HUDEP-2 (cell line): ENCODE measurements at regions not wholly inside any gene's neighbourhood (a gene's known extent, or its start where the extent isn't known, plus 50 kb on each side); places are given as distances from the start of the nearest gene placed in this dataset.
"Not testable (repeated sequence)": the region's sequence is repeated elsewhere in the genome, so short reads cannot be mapped to it uniquely, and the experiment has no call there.

ENCODE experiments used
- DNase-seq, 76 experiments: peaks; one replicate each; lab custom pipeline; 2025; ENCODE audit not compliant: unreplicated experiment in 76 of 76; lab: John Stamatoyannopoulos, UW

DNA sequence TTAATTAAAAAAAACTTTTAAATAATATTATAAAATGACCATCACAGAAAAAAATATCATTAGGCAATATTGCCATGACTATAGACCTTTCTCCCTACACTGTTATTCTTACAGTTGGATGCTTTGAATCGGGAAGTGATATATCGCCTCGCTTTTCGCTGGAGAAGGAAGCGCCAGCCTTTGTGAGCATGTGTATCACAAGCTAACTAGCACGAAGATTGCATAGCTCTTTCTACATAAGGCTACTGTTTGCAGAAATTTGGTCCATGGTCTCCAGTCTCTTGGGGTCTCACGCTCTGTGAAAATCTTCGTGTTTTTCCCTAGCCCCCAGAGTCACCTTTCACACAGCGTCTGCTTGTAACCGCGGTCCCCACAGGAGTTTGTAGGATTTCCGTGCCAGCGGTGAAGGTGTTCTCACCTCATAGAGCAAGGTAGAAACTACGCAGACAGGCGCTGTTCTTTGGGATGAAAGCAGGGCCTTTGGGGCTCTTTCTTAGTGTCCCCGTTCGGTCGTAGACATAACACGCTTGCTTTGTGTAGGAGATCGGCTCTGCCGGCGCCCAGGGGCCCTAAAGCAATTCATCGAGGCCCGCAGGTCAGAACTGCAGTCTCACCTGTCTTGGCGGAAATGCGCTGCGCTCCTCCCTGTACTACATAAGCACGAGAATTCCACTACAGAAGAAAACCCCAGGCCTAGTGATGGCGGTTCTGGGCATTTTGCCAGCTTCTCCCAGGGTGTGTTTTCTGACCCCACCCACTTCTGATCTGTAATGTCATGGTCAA, 214.5 kb upstream of the NOTCH2NLA start:
- DNase-seq, result not testable (repeated sequence)

DNA sequence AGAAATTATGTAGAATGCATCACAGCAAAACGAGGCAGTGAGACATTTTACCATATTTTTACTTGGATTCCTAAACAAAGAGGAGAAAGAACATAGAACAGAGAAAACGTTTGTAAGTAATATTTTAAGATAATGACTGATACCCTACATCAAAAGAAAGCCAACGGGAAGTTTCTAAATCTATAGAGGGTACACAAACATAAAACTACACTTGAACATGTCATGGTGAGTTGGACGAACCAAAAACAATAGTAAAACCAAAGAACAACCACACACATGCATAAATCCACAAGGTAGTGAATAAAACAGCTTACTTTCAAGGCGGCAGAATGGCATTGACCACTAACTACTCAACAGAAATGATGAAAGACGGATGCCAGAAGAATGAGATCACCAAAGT, 209.7 kb upstream of the NOTCH2NLA start:
- not testable (repeated sequence) for DNase-seq

DNA sequence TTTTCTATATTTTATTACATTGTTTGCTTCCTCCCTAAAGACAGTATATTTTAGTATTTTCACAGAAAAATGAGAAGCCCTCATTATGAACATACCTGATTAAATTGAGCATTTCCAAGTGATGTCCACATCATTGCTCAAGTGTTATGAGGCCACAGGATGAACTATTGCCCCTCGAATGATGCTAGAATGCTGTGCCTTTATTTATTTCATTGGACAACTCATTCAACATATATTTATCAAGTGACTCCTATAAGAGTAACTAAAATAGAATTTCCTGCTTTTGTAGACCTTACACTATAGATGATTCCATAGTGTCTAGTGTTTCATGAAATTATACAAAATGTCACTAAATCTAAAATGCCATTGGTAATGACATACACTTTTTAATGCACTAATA, 187.8 kb upstream of the NOTCH2NLA start:
- not testable (repeated sequence) for DNase-seq

DNA sequence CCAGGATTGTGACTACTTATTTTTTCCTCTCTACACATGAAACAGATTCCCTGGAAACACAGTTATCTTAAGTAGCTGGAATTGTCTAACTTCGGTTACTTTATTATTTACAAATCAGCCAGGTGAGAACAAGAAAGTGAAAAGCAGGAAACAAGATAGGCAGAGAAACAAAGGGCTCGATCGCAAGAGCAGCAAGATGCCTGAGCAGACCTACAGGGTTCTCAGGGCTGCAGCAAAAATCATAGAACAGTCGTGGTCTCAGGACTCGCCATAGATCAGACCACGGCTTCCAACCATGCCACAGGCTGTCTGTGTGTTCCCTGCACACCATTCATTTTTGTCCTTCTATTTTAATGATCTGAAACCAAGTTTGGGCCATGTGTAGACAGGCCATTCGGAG, 186.2 kb upstream of the NOTCH2NLA start:
- not testable (repeated sequence) for DNase-seq

DNA sequence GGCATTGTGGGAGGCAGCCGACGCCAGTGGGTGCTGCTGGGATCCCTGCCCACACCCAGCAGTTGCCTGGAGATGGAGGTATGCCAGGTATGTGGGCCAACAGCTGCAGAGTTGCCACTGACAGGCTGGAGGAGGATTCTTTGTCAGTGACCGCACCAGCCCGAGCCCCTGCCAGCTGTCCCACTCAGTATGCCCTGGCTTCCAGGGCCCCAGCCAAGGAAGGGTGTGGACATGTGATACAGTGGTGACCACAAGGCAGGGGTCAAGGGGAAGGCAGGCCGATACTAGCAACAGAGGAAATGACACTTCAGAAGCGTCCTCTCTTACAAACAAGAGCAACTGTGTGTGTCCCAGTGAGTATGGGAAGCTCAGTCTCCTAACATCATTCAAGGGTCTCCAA, 185.1 kb upstream of the NOTCH2NLA start:
- DNase-seq, result not testable (repeated sequence)

DNA sequence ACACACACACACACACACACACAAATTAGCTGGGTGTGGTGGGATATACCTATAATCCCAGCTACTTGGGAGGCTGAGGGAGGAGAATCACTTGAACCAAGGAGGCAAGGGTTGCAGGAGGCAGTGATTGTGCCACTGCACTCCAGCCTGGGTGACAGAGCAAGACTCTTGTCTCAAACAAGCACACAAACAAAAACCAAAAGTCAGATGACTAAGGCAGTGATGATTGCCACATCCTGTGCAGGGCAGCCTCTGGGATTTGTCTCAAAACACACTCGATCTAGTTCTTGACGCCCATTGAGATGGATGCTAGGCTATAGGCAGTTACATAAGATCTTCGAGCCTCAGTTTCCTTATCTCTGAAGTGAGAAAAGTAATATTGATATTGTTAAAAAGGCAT, 183.1 kb upstream of the NOTCH2NLA start:
- DNase-seq, result not testable (repeated sequence)

DNA sequence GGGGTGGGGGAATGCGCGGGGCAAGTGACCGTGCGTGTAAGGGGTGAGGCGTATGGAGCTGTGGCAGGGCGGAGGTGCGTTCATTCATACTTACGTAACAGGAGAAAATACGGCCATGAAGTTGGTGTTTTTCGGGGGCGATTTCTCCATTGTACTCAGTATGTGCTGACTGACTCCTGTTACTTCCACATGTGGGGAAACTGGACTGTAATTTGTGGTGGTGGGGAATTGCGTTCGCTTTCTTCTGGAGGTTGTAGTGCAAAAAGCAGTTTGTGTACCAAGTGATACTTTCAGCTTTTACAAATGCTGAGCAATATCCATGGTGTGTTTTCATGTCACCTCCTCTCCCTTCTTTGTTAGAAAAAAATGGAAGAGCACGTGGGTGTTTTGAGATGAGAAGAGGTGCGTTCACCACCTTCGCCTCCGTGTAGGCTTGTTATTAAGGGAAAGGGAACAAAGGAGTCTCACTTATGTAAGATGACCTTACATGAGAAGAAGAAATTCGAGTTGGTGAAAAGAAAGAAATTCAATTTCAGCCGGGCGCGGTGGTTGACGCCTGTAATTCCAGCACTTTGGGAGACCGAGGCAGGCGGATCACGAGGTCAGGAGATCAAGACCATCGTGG, 181.1 kb upstream of the NOTCH2NLA start:
- DNase-seq, result not testable (repeated sequence)

DNA sequence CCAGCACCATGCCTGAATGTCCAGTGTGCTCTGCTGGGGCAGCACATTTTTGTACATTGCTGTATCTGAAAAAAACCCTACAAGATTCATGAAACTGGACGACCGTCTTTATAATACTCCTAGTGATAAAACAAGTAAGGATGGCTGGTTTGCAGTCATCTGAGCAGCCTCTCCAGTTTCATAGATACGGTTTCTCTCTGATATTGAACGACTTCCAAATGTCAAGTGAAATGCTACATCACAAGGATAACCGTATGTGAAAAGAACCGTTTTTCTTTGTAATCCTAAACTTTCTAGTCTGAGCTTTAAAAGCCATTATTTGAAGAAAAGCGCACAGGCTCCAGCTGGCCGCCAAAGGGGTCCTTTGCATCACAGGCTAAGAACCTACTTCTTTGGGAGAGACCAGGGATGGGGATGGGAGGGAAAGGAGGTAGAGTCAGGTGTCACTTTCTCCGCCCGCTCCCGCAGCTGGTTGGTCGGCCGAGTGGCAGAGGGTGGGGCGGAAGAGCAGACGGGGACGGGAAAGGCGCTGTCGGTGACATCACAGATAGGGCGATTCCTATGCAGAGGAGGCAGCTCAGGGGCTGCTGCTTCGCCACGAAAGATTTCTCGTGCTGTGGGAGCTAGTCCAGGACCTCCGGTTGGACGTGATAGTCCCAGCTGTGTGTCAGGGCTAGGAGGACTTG, 180.4 kb upstream of the NOTCH2NLA start:
- DNase-seq, result not testable (repeated sequence)

DNA sequence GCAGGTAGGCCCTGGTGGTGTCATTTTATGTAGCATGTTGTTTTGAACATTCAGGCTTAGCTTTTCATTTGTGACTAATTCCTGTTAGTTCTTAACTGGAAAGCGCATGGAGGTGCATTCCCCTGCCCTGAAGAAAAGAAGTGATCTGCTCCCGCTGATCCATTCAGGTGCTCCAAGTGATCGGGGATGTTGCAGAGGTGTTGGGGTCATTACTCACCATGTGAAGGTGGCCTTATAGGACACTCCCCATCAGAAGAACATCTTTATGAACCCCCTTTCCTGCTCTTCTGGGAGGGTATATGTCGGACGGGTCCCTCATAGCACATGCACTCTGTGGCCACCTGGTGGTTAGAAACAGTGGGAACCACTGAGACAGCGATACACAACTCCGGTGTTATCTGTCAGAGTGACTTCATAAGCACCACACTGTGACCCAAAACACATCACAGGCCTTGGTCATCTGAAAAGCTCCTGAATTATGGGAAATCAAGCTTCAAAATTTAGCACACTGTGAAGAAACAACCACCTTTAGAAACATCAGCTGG, 172.5 kb upstream of the NOTCH2NLA start:
- not testable (repeated sequence) for DNase-seq

DNA sequence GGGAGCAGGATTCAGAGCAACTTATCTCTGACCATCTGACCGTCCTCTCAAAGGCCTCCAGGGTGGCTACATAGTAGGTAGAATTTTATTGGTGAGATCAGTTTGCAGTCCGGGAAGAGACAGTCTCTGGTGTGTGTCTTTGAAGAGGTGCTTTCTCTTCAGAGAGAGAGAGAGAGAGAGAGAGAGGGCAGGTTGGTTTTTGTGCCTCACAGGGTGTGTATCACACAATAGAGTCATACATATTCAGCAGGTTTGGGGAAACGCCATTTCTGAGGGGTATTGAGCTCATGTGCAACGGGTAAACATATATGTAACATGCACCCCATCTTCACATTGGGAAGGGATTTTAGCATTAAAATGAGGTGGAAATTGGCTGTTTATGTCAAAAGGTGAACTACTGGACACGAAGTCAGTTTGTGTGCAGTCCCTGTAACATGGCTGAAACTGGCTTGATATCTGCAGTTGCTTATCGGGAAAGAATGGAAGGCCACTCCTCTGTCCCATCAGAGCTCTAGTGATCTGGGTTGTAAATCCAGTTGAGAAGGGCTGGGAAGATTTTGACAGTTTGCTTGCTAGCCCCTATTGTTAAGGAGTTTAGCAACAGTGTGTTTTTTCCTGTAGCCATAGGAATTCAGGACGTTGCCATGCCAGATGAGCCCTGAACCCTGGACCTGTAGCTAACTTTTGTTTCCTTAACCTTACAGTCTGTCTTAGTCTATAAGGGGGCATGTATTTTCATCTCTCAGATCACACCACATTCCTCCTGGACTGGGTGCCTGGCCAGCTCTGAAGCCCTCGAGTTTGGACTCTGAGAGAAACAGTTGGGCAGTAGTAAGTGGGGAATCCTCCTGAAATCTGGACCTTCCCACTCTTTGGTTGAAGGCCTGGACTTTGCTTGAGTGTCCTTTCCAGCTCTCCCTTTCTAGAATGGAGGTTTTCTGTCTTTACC, 171.6 kb upstream of the NOTCH2NLA start:
- DNase-seq, result not testable (repeated sequence)

DNA sequence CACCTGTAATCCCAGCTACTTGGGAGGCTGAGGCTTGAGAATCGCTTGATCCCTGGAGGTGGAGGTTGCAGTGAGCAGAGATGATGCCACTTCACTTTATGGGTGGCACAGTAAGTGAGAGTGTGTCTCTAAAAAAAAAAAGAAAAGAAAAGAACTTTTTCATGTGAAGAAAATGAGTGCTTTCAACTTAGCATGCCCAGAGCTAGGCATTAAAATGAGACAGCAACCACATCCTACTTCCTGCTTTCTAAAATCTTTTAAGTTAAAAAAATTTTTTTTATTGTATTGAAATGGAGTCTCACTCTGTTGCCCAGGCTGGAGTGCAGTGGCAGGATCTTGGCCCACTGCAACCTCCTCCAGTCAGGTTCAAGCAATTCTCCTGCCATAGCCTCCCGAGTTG, 170.4 kb upstream of the NOTCH2NLA start:
- DNase-seq, result not testable (repeated sequence)

DNA sequence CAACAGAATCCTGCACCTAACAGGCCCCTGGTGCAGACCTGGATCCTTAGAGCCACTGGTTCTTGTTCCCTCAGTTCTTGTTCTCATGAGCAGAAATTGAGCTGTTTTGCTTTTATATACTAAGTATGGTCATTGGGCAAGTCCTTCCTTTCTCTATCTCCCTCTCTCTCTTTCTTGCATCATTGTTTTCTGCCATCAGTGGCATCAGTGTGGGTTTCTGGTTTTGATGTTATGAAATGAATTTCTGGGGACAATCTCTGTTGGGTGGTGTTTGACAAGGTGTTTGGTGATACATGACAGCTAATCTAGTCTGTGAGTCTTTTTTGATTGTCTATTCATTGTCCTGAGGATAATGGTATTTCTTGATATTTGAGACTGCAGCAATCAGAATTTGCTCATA, 168.0 kb upstream of the NOTCH2NLA start:
- not testable (repeated sequence) for DNase-seq

DNA sequence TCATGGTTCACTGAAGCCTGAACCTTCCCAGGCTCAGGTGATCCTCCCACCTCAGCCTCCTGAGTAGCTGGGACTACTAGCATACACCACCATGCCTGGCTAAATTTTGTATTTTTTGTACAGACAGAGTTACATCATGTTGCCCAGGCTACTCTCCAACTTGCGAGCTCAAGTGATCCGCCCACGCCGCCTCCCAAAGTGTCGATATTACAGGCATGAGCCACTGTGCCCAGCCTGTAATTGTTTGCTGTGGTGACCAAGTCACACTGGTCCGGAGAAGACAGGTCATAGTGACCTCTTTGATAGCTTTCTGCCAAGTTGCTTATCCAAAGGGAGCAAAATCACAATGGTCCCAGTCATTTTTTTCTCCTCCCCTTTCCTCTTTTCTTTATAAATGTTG, 167.4 kb upstream of the NOTCH2NLA start:
- DNase-seq, result not testable (repeated sequence)

DNA sequence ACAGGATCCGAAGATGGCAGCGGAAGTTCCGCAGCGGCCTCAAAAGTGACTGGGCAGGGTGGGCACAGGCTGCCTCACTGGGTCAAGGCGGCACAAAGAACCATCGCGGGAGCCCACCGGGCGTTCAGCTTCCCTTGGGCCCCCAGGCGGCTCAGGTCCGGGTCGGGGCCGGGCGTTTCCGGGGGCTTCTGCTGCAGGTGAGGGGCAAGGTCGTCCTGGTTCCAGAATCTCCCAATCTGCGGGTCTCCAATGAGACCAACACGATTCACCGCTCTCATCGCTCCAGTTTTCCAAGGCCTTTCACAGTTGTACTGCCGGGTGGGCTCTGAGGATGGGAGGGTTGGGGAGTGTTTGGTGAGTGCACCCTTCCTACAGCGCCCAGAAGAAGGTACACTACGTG, 165.0 kb upstream of the NOTCH2NLA start:
- not testable (repeated sequence) for DNase-seq

DNA sequence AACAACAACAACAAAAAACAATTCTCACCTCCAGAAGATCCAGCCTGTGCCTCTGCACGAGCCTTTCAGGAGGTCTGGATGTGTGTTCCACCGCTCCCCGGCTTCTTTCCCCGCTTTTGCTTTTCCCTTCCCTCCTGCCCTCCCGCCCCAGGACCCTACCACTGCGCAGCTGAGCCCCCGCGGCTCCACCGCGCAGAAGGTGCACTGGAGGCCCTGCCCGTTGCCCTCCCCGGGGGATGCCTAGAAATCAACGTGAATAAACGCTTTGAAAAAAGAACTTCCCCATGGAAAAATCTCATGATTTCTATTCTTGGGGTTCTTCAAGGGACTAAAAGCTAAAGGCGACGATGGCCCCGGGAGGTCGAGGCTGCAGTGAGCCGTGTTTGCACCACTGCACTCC, 164.3 kb upstream of the NOTCH2NLA start:
- DNase-seq, result not testable (repeated sequence)

DNA sequence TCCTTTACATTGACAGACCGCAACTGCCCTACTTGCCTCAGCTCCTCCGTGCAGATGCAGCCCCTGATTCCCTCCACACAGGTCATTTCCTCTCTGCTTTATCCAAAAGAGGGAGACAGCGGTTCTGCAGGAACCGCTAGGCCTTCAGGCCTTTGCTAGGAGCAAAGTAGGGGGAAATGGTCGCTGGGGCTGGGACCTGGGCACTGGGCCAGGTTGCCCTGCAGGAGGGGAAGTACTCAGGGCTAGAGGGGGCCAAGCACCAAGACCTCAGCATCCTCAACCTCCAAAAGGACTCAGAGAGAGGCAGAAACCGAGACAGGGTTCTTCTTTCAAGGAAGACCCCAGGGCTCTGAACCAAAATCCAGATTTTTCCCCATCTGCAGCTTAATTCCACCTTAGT, 160.4 kb upstream of the NOTCH2NLA start:
- DNase-seq, result not testable (repeated sequence)

DNA sequence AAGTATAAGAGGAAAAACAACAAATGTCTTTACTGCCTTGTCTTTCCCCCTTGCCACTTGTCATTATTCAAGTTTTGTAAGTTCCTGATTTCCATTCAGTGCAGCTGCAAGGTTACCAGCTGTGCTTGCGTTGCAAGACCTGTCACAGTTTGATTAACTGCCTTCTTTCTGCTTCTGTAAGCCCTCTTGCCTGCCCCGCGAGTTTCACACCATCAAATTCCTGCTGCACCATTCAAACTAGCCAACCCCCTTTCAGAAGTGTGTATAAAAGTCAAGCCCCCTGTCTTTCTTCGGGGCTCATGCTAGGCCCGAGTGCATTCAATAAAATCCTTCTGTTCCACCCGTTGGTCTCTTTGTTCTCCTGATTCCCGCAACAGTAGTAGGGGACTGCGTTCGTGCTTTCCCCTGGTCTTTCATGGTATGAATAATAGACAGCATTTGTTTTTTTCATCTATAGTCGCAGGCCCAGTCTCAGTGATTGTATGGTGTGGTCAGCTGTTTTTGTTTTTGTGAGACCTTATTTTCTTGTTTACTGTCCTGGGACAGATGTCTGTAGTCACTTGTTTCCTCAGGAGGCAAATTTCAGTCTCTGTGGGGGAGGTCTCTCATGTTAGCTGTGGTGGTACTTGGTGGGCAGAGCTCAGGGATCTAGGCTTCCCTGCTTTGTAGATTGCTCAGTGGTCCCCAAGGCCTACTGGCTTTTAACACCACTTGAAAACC, 159.1 kb upstream of the NOTCH2NLA start:
- not testable (repeated sequence) for DNase-seq

DNA sequence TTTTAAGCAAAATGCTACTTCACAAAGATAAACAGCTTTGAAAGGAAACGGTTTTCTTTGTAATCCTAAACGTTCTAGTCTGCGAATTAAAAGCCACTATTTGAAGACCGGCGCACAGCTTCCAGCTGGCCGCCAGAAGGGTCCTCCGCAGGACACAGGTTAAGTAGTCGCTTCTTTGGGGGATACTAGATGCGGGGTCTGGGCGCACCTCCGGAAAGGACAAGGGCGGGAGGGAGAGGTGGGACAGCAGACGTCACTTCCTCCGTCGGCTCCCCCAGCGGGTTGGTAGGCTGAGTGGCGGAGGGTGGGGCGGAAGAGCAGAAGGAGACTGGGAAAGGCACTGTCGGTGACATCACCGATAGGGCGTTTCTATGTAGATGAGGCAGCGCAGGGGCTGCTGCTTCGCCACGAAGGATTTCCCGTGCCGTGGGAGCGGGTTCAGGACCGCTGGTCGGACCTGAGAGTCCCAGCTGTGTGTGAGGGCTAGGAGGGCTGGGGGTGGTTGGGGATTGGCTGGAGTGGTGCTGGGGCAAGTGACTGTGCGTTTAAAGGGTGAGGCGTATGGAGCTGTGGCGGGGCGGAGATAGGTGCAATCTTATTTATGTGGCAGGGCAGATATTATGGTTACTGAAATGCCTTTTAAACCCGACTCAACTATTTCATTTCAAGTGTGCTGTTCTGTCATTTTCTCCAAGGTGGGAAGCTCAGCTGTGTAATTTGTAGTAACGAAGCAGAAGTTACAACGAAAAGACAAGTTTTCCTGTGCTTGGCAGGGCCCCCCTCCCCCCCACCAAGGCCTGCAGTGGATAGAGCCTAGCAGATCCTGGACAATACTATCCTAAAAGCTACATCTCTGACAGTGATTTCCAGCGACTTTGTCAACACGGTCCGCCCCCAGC, 158.3 kb upstream of the NOTCH2NLA start:
- peak in 74 of 76 experiments; percentile 9 to 94 (median 79) for DNase-seq
